Natural killer cell (primary cell): ENCODE measurements at regions not wholly inside any gene's neighbourhood (a gene's known extent, or its start where the extent isn't known, plus 50 kb on each side); places are given as distances from the start of the nearest gene placed in this dataset.

Experiments used
- ATAC-seq, 3 donors: fragments of 150-1000 bp in 2 of 3; fragments of 200-7000 bp in 1 of 3; cut with Tn5 transposase; 1 replicate in 1 of 3; 2 replicates in 2 of 3; pipeline ENCODE4 v1.10.0; 2021; ENCODE audit warnings: mild to moderate bottlenecking in 2 of 3, moderate library complexity in 2 of 3
- DNase-seq, 2 donors: peaks; one replicate each; pipeline versions ENCODE4 v3.0.0 to v3.0.0-alpha.2; 2013 to 2021; ENCODE audit warnings: mixed read lengths in 1 of 2
- H3K27ac ChIP-seq: one replicate; pipeline ENCODE4 v1.5.1; 2013; ENCODE audit warnings: mild to moderate bottlenecking, low read length
- H3K27me3 ChIP-seq: one replicate; pipeline ENCODE4 v1.6.1; 2013; ENCODE audit warnings: low read length; ENCODE audit not compliant: control insufficient read depth, insufficient read depth
- H3K36me3 ChIP-seq: one replicate; pipeline ENCODE4 v1.6.1; 2013; ENCODE audit warnings: low read length; ENCODE audit not compliant: control insufficient read depth, insufficient read depth
- H3K4me1 ChIP-seq: one replicate; pipeline ENCODE4 v1.6.1; 2013; ENCODE audit warnings: low read length; ENCODE audit not compliant: control insufficient read depth, insufficient read depth
- H3K4me3 ChIP-seq: one replicate; pipeline ENCODE4 v1.5.1; 2013; ENCODE audit warnings: low read length
- H3K9me3 ChIP-seq: one replicate; pipeline ENCODE4 v1.6.1; 2013; ENCODE audit warnings: low read length; ENCODE audit not compliant: control insufficient read depth, insufficient read depth
- H3K27ac Mint-ChIP-seq, 2 donors: one replicate each; pipeline ENCODE4 v1.8.0; 2022; ENCODE audit warnings: mild to moderate bottlenecking in 2 of 2, mixed read lengths in 2 of 2, moderate library complexity in 1 of 2
- H3K27me3 Mint-ChIP-seq, 2 donors: one replicate each; pipeline ENCODE4 v1.8.0; 2022; ENCODE audit warnings: low read depth in 2 of 2, mixed read lengths in 2 of 2
- H3K36me3 Mint-ChIP-seq: one replicate; pipeline ENCODE4 v1.8.0; 2022; ENCODE audit warnings: mixed read lengths
- H3K4me1 Mint-ChIP-seq, 2 donors: one replicate each; pipeline ENCODE4 v1.8.0; 2022; ENCODE audit warnings: mixed read lengths in 2 of 2
- H3K4me3 Mint-ChIP-seq: one replicate; pipeline ENCODE4 v1.8.0; 2022; ENCODE audit warnings: mild to moderate bottlenecking, moderate library complexity, mixed read lengths
- H3K9me3 Mint-ChIP-seq, 2 donors: one replicate each; pipeline ENCODE4 v1.8.0; 2022; ENCODE audit warnings: mixed read lengths in 2 of 2
- WGBS: methylation state at CpG from one replicate; pipeline ENCODE4 v1.1.7; 2013; ENCODE audit warnings: missing lambda C conversion rate; ENCODE audit not compliant: insufficient coverage; 5-methylcytosine and 5-hydroxymethylcytosine counted together
- intact Hi-C: fragments of 100-400 bp; cut with micrococcal nuclease; formaldehyde crosslinking; loops from one replicate; pipeline ENCODE4 v1.14.2; 2022
- TF ChIP-seq, protein P1 (sequence below): fragments of 200-600 bp; IDR thresholded peaks from one replicate; pipeline ENCODE4 v1.8.0; 2022; ENCODE audit warnings: antibody characterized with exemption

DNA sequence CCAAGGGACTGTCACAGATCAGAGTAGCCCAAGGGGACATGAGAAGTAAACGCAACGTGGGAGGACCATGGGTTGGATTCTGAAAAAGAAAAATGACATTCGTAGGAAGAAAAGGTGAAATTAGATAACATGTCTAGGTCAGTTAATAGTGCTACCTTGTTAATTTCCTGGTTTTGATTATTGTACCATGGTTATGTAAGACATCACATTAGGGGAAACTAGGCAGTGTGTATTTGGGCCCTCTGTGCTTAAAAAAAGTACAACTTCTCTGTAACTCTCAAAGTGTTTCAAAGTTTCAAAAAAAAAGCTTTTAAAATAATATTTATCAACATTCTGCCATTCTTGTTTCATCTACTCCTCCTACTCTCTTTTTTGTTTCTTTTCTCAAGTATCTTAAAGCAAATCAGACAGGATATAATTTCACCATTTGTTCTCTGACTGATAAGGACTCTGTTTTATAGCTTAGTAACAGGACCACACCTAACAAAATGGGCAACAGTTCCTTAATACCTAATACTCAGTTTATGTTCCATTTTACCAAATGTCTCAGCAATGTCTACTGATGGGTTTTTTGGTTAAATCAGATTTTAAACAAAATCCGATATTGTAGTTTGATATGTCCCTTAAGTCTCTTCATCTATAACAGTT, 97.1 kb upstream of the PLCB4 start:
- 90% methylated on average over 4 of the region's 4 CpGs for whole genome bisulfite sequencing
- H3K36me3 ChIP-seq = no peaks in the 10 kb centered on the region

GRCh38 chr20:8972963-8973705, 95.8 kb upstream of the PLCB4 start:
- DNase-seq (no peak), ATAC-seq (no peak)
- Histone ChIP-seq H3K9me3 (no peaks in the 10 kb centered on the region), H3K4me3 (no peak overlapping the region), H3K27ac (no peak overlapping the region), H3K4me1 (no peaks in the 10 kb centered on the region), H3K27me3 (no peaks in the 10 kb centered on the region), H3K36me3 (no peaks in the 10 kb centered on the region)
- intact Hi-C loops = no loop called here
- no peaks in the 10 kb centered on the region for H3K4me1 Mint-ChIP-seq
- TF ChIP-seq, protein P1, sequence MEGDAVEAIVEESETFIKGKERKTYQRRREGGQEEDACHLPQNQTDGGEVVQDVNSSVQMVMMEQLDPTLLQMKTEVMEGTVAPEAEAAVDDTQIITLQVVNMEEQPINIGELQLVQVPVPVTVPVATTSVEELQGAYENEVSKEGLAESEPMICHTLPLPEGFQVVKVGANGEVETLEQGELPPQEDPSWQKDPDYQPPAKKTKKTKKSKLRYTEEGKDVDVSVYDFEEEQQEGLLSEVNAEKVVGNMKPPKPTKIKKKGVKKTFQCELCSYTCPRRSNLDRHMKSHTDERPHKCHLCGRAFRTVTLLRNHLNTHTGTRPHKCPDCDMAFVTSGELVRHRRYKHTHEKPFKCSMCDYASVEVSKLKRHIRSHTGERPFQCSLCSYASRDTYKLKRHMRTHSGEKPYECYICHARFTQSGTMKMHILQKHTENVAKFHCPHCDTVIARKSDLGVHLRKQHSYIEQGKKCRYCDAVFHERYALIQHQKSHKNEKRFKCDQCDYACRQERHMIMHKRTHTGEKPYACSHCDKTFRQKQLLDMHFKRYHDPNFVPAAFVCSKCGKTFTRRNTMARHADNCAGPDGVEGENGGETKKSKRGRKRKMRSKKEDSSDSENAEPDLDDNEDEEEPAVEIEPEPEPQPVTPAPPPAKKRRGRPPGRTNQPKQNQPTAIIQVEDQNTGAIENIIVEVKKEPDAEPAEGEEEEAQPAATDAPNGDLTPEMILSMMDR = no peak
- H3K27me3 Mint-ChIP-seq = no peaks in the 10 kb centered on the region
- H3K9me3 Mint-ChIP-seq = peaks cover 0 to 2% of the 10 kb centered on the region in 2 donors
- H3K27ac Mint-ChIP-seq = no peak overlapping the region
- WGBS = 46% methylated on average over 3 of the region's 4 CpGs
- H3K36me3 Mint-ChIP-seq = no peaks in the 10 kb centered on the region
- H3K4me3 Mint-ChIP-seq = no peak overlapping the region

More for the DNA sequence above, 97.1 kb upstream of the PLCB4 start:
- no peak for ATAC-seq
- Mint-ChIP-seq H3K4me1 (no peaks in the 10 kb centered on the region), H3K27ac (no peak overlapping the region), H3K36me3 (no peaks in the 10 kb centered on the region), H3K4me3 (no peak overlapping the region), H3K27me3 (no peaks in the 10 kb centered on the region), H3K9me3 (peaks cover 0 to 2% of the 10 kb centered on the region in 2 donors)
- no peaks in the 10 kb centered on the region for H3K4me1 ChIP-seq
- TF ChIP-seq, protein P1 = no peak
- no peaks in the 10 kb centered on the region for H3K9me3 ChIP-seq
- no peak overlapping the region for H3K27ac ChIP-seq
- H3K4me3 ChIP-seq = no peak overlapping the region
- intact Hi-C loops = no loop called here
- no peak for DNase-seq
- H3K27me3 ChIP-seq = no peaks in the 10 kb centered on the region

GRCh38 chr20:8974009-8974708, 94.7 kb upstream of the PLCB4 start:
- no peaks in the 10 kb centered on the region for H3K36me3 ChIP-seq
- Mint-ChIP-seq H3K27ac (no peak overlapping the region), H3K9me3 (no peaks in the 10 kb centered on the region), H3K4me3 (no peak overlapping the region), H3K27me3 (no peaks in the 10 kb centered on the region), H3K36me3 (no peaks in the 10 kb centered on the region), H3K4me1 (no peaks in the 10 kb centered on the region)
- no peaks in the 10 kb centered on the region for H3K27me3 ChIP-seq
- H3K27ac ChIP-seq = no peak overlapping the region
- no peak overlapping the region for H3K4me3 ChIP-seq
- H3K9me3 ChIP-seq = no peaks in the 10 kb centered on the region
- DNase-seq (no peak), ATAC-seq (no peak)
- 75% methylated on average over 2 of the region's 2 CpGs for WGBS
- H3K4me1 ChIP-seq = no peaks in the 10 kb centered on the region
- TF ChIP-seq, protein P1 = no peak
- intact Hi-C loops = no loop called here
